ENCODE measurements at regions not wholly inside any gene's neighbourhood (a gene's known extent, or its start where the extent isn't known, plus 50 kb on each side); places are given as distances from the start of the nearest gene placed in this dataset.
"Not testable (repeated sequence)": the region's sequence is repeated elsewhere in the genome, so short reads cannot be mapped to it uniquely, and the experiment has no call there.

DNA sequence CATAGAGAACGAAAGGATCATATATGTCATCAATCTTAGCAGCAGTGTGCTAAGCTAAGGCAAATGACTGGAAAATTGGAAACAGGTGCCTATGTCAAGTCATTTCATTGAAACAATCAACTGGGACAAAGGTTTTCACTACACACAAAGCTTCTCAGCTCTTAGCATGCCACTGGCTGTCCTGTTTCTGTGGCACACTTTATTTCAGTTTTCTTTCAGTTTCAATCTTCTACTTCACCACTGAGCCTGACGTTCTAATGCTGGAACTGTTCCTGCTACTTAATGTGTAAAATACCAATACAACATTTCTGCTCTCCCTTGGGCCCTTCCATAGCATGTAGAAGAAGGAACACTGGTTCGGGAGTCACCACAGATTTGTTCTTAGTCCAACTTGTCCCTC, 378.3 kb upstream of the FMR1 start:
- Histone ChIP-seq H3K27me3 (ENCODE audit: insufficient read depth, low read depth, low read length) (no peaks in the 10 kb centered on the region), H3K79me2 (replicated peaks; ENCODE audit: insufficient read depth, low read length) (no peaks in the 10 kb centered on the region), H3K9me3 (ENCODE audit: low read length) (no peaks in the 10 kb centered on the region), H3K27ac (ENCODE audit: low read length) (no peak overlapping the region), H2AFZ (ENCODE audit: low read depth, low read length) (no peak overlapping the region), H3K4me3 (ENCODE audit: low read length) (no peak overlapping the region), H3F3A (ENCODE audit: insufficient read depth, low read length, poor library complexity, severe bottlenecking) (no peaks in the 10 kb centered on the region), H4K20me1 (ENCODE audit: insufficient read depth) (no peaks in the 10 kb centered on the region), H3K9ac (ENCODE audit: low read length) (no peak overlapping the region), H3K9me2 (ENCODE audit: insufficient read depth, low read length) (no peaks in the 10 kb centered on the region), H3K4me2 (ENCODE audit: low read length) (no peak overlapping the region), H3K36me3 (ENCODE audit: insufficient read depth, low read length) (no peaks in the 10 kb centered on the region)
- TF ChIP-seq MXI1 (conservative IDR thresholded peaks at IDR 0.05; ENCODE audit: poor library complexity, severe bottlenecking) (no peak), EZH2 (IDR thresholded peaks at IDR 0.05; ENCODE audit: borderline replicate concordance, insufficient read depth, low read length, poor library complexity, severe bottlenecking) (no peak), POLR2AphosphoS5 (IDR thresholded peaks at IDR 0.05) (no peak), EP300 (conservative IDR thresholded peaks at IDR 0.05; ENCODE audit: poor library complexity, severe bottlenecking) (no peak), RAD21 (conservative IDR thresholded peaks at IDR 0.05) (no peak), TAF1 (IDR thresholded peaks at IDR 0.05; ENCODE audit: low read depth) (no peak), REST (IDR thresholded peaks at IDR 0.05; ENCODE audit: borderline replicate concordance) (no peak), SMC3 (conservative IDR thresholded peaks at IDR 0.05; ENCODE audit: poor library complexity) (no peak)
- TF ChIP-seq, protein P1, sequence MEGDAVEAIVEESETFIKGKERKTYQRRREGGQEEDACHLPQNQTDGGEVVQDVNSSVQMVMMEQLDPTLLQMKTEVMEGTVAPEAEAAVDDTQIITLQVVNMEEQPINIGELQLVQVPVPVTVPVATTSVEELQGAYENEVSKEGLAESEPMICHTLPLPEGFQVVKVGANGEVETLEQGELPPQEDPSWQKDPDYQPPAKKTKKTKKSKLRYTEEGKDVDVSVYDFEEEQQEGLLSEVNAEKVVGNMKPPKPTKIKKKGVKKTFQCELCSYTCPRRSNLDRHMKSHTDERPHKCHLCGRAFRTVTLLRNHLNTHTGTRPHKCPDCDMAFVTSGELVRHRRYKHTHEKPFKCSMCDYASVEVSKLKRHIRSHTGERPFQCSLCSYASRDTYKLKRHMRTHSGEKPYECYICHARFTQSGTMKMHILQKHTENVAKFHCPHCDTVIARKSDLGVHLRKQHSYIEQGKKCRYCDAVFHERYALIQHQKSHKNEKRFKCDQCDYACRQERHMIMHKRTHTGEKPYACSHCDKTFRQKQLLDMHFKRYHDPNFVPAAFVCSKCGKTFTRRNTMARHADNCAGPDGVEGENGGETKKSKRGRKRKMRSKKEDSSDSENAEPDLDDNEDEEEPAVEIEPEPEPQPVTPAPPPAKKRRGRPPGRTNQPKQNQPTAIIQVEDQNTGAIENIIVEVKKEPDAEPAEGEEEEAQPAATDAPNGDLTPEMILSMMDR (IDR thresholded peaks at IDR 0.05; ENCODE audit: poor library complexity, severe bottlenecking): no peak

- Histone ChIP-seq H3K4me2 (ENCODE audit: low read length) (no peak overlapping the region), H3K9ac (ENCODE audit: low read length) (no peak overlapping the region), H3K36me3 (ENCODE audit: insufficient read depth, low read length) (no peaks in the 10 kb centered on the region), H4K20me1 (ENCODE audit: insufficient read depth) (no peaks in the 10 kb centered on the region), H3K9me3 (ENCODE audit: low read length) (no peaks in the 10 kb centered on the region), H3K79me2 (replicated peaks; ENCODE audit: insufficient read depth, low read length) (no peaks in the 10 kb centered on the region), H3K27ac (ENCODE audit: low read length) (no peak overlapping the region), H3K27me3 (ENCODE audit: insufficient read depth, low read depth, low read length) (no peaks in the 10 kb centered on the region), H2AFZ (ENCODE audit: low read depth, low read length) (no peak overlapping the region), H3K9me2 (ENCODE audit: insufficient read depth, low read length) (no peaks in the 10 kb centered on the region), H3F3A (ENCODE audit: insufficient read depth, low read length, poor library complexity, severe bottlenecking) (no peaks in the 10 kb centered on the region), H3K4me3 (ENCODE audit: low read length) (no peak overlapping the region)
- TF ChIP-seq EP300 (conservative IDR thresholded peaks at IDR 0.05; ENCODE audit: poor library complexity, severe bottlenecking) (no peak), REST (IDR thresholded peaks at IDR 0.05; ENCODE audit: borderline replicate concordance) (no peak), TAF1 (IDR thresholded peaks at IDR 0.05; ENCODE audit: low read depth) (no peak), SMC3 (conservative IDR thresholded peaks at IDR 0.05; ENCODE audit: poor library complexity) (no peak), RAD21 (conservative IDR thresholded peaks at IDR 0.05) (no peak), MXI1 (conservative IDR thresholded peaks at IDR 0.05; ENCODE audit: poor library complexity, severe bottlenecking) (no peak), EZH2 (IDR thresholded peaks at IDR 0.05; ENCODE audit: borderline replicate concordance, insufficient read depth, low read length, poor library complexity, severe bottlenecking) (no peak), POLR2AphosphoS5 (IDR thresholded peaks at IDR 0.05) (no peak)
- TF ChIP-seq, protein P1 (IDR thresholded peaks at IDR 0.05; ENCODE audit: poor library complexity, severe bottlenecking): no peak
Observed at GRCh38 chrX:147537172-147537571, 374.5 kb upstream of the FMR1 start.

GRCh38 chrX:147548023-147548422, 363.7 kb upstream of the FMR1 start:
- H3K9me3 ChIP-seq (ENCODE audit: low read length); H3K4me3 ChIP-seq (ENCODE audit: low read length); H3K36me3 ChIP-seq (ENCODE audit: insufficient read depth, low read length); H2AFZ ChIP-seq (ENCODE audit: low read depth, low read length); H3K27ac ChIP-seq (ENCODE audit: low read length); H3K9me2 ChIP-seq (ENCODE audit: insufficient read depth, low read length); H3K79me2 ChIP-seq (replicated peaks; ENCODE audit: insufficient read depth, low read length); H3K27me3 ChIP-seq (ENCODE audit: insufficient read depth, low read depth, low read length); H4K20me1 ChIP-seq (ENCODE audit: insufficient read depth); H3K9ac ChIP-seq (ENCODE audit: low read length); H3K4me2 ChIP-seq (ENCODE audit: low read length); H3F3A ChIP-seq (ENCODE audit: insufficient read depth, low read length, poor library complexity, severe bottlenecking): not testable (repeated sequence)

Measured in neural cell (in vitro differentiated cells).